HG02642 (cell line): ENCODE measurements at regions not wholly inside any gene's neighbourhood (a gene's known extent, or its start where the extent isn't known, plus 50 kb on each side); places are given as distances from the start of the nearest gene placed in this dataset.
"Not testable (repeated sequence)": the region's sequence is repeated elsewhere in the genome, so short reads cannot be mapped to it uniquely, and the experiment has no call there.

Experiments
- ATAC-seq: cut with Tn5 transposase; IDR thresholded peaks from one replicate; pipeline ENCODE4 v1.9.1; 2021; ENCODE audit warnings: mild to moderate bottlenecking; ENCODE audit not compliant: unreplicated experiment, poor library complexity

- ATAC-seq = no peak
Observed at GRCh38 chr4:120218981-120219380, 152.3 kb upstream of the MAD2L1 start.

GRCh38 chr4:120215350-120215749 is 148.7 kb upstream of the MAD2L1 start:
- no peak for ATAC-seq

DNA sequence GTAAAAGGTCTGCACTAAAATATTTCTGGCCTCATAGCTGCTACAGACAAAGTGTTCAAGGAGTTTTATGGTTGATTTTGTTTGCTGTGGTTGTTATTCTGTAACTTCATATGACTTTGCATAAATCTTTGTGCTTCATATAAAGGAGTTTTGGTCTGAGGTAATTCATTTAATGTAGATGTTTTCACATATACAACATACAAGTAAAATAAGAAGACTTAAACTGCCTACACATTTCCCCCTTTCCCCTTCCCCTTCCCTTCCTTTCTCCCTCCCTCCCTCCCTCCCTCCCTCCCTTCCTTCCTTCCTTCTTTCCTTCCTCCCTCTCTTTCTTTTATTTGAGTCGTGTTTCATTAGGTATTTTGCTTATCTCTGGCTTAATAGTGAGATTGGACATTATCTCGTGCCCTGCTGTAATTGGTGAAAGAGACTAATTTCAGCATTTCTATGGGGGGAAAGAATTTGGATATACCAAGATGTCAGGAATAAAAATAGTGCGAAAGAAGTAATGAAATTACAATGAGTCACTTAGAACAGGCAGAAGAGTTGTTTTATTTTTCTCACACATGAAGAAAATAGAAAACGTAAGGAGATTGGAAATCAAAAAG is 144.9 kb upstream of the MAD2L1 start:
- ATAC-seq = no peak

DNA sequence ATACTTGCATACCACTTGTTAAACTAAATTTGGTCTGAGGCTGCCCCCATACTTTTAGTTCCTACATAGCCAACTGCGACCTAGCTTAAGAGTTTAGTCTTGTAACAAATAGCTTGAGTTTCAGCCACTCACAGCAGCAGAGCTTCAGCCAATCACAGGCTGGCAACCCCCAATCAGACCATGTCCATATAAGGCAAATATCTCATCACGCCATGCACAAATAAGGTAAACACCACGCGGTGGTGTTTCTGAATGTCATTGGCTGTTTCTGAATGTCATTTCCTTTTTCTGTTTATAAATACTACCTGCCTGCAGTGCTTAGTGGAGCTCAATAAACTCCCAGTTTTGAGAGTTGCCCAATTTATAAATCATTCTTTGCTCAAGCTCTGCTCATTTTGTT is 143.1 kb upstream of the MAD2L1 start:
- ATAC-seq = no peak

GRCh38 chr4:120207021-120207420 is 140.4 kb upstream of the MAD2L1 start:
- no peak for ATAC-seq

- ATAC-seq = no peak
Observed at GRCh38 chr4:120202222-120202621, 135.6 kb upstream of the MAD2L1 start.

DNA sequence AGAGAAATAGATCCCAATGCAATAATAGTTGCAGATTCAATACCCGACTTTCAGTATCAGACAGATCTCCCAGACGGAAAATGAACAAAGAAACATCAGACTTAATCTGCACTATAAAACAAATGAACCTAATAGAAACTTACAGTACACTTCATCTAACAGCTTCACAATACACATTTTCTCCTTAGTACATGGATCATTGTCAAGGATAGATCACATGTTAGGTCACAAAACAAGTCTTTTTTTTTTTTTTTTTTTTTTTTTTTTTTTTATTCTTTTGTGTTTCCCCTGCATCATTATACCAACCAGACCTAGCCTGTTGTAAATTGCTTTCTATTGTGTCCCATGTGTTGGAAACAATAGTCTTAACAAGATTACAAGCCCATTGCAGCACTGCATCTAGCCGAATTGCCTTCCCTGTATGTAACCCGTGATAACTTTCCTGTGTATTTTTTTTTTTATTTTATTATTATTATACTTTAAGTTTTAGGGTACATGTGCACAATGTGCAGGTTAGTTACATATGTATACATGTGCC is 134.0 kb upstream of the MAD2L1 start:
- not testable (repeated sequence) for ATAC-seq

GRCh38 chr4:120198411-120198810 is 131.8 kb upstream of the MAD2L1 start:
- ATAC-seq = no peak

- no peak for ATAC-seq
Observed at GRCh38 chr4:120177603-120178002, 111.0 kb upstream of the MAD2L1 start.

- no peak for ATAC-seq
Observed at GRCh38 chr4:120175272-120175671, 108.6 kb upstream of the MAD2L1 start.

- ATAC-seq = no peak
Observed at GRCh38 chr4:120163895-120164294, 97.2 kb upstream of the MAD2L1 start.

- no peak for ATAC-seq
Observed at GRCh38 chr4:120158841-120159463, 92.3 kb upstream of the MAD2L1 start.

- no peak for ATAC-seq
Observed at GRCh38 chr4:120158046-120158445, 91.4 kb upstream of the MAD2L1 start.

DNA sequence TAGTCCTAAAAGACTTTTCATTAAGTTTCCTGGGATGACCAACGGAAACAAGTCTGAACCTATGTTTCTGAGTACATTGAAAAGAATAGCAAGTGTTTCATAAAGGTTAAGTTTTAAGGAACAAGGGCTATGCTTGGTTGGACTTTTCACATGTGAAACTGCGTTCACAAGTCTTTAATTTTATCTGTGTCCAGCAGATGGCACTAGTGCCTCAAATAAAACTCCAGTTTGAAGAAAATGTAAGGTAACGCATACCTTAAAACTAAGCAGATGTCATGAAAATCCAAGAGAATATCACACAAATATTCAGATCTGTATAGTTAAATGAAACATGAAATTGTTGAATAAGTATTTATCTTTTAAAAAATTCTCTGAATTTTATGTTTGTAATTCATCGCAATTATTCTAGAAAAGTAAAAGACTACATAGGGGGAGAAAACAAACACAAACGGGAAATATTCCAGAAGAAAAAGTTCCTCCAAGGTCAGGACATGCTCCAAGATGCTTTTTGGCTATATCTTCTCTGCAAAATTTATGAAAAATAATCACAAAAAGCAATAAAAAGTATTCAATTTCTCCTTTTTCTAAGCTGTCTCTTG is 89.6 kb upstream of the MAD2L1 start:
- ATAC-seq = peak; percentile 74

DNA sequence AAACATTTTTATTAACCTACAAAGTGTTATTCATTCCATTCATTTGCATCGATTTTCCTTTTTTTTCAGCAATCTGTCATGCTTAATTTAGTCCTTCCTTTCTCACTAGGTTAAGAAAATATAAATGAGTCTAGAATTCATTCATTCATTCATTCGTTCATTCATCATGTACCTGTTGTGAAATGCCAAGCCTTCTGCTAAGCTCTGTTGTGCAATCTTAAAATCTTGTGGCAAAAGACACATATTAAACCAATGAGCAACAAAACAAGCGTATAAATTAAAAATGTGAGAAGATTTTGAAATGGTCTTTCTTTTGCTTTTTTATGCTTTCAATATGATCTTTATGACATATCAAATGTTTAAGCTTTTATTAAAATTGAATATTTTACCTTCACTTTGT is 88.6 kb upstream of the MAD2L1 start:
- no peak for ATAC-seq

DNA sequence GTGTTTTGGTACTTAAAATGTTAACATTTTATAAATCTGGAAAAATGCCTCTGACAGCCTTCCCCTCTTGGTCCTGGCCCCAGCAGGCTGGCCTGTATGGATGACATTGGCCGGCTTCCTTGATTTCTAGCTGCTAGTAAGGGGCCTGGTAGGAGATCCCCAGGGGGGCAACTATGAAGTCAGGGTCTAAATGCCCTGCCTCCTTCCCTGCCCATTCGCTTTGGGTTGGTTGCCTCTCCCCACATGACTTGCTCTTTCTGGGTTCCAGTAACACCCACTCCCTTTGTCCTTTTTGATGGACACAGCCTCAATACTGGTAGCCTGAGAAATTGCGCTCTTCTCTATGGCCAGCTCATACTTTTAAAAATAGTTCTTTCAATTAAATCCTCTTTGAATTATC is 78.0 kb upstream of the MAD2L1 start:
- ATAC-seq = no peak

- ATAC-seq = no peak
Observed at GRCh38 chr4:120144041-120144440, 77.4 kb upstream of the MAD2L1 start.

DNA sequence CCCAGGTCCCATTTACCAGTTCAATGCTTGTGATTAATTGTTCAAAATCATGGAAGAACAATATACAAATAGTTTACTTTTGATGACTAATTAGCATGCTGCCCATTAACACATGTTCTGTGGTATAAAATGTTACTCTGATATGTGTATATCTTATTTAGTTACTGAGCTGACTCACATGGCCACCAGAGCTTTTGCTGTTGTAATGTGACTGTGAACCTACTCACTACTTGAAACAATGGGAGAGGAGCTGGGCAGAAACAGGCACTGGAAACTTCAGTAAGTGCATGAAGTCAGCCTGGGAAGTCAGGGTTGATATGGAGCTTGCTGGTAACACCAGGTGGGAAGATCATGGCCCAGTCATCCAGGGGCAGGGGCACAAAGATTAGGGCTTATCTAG is 72.7 kb upstream of the MAD2L1 start:
- ATAC-seq = no peak

DNA sequence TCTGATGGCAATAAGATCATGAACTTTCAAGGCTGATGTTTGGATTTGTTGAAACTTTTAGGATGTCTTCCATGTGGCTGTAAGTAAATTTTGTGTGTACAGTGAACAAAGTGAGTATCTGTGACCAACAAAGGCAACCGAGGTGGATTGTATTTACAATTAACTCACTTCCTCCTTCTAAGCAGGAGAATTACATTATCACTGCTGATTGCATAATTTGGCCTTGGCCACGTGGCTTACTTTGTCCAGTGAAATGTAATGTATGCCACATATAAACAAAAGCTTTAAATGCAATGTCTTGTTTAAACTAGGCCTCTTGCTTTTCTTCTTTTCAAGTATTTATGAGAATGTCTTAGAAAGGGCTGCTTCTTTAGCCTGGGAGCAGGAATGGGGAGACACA is 66.3 kb upstream of the MAD2L1 start:
- ATAC-seq = no peak

GRCh38 chr4:120130786-120131185 is 64.1 kb upstream of the MAD2L1 start:
- no peak for ATAC-seq
